Mucosa of descending colon (tissue), 3 donors: ENCODE measurements at regions not wholly inside any gene's neighbourhood (a gene's known extent, or its start where the extent isn't known, plus 50 kb on each side); places are given as distances from the start of the nearest gene placed in this dataset.

Experiments
- ATAC-seq: fragments of 200-7000 bp; cut with Tn5 transposase; one replicate; pipeline ENCODE4 v1.9.1; 2020; ENCODE audit warnings: mild to moderate bottlenecking, moderate library complexity
- DNase-seq, 3 donors: peaks; one replicate each; pipeline ENCODE4 v3.0.0-alpha.2; 2020
- H3K36me3 ChIP-seq: fragments of 200-600 bp; one replicate; pipeline ENCODE4 v1.8.0; 2021; ENCODE audit warnings: low read depth, mild to moderate bottlenecking
- H3K4me1 ChIP-seq: fragments of 200-600 bp; one replicate; pipeline ENCODE4 v1.8.0; 2021; ENCODE audit warnings: low read depth, mild to moderate bottlenecking
- H3K4me3 ChIP-seq: fragments of 200-600 bp; one replicate; pipeline ENCODE4 v1.8.0; 2021; ENCODE audit warnings: mild to moderate bottlenecking
- H3K9me3 ChIP-seq: fragments of 200-600 bp; one replicate; pipeline ENCODE4 v1.8.0; 2021; ENCODE audit warnings: mild to moderate bottlenecking
- intact Hi-C, 2 donors: fragments of 100-400 bp; cut with DNase I in 1 of 2; cut with micrococcal nuclease in 1 of 2; formaldehyde crosslinking; loops; one replicate each; pipeline versions ENCODE4 v1.11.0 to v1.11.1; 2022; cut with DNase I, micrococcal nuclease
- TF ChIP-seq, protein P1 (sequence below): fragments of 200-600 bp; IDR thresholded peaks from one replicate; pipeline ENCODE4 v1.8.0; 2022; ENCODE audit warnings: antibody characterized with exemption, mild to moderate bottlenecking
- donor health status: DM: no; HTN: no; CAD: no; lungs with moderate emphysema.
- donor health status: DM: no; HTN: no; CAD: no.
- donor health status: DM: no; HTN: yes; CAD: no.

GRCh38 chr3:177516158-177517011 is 319.1 kb upstream of the TBL1XR1 start:
- Histone ChIP-seq H3K4me3 (no peak overlapping the region), H3K9me3 (no peaks in the 10 kb centered on the region), H3K36me3 (no peaks in the 10 kb centered on the region), H3K4me1 (no peaks in the 10 kb centered on the region)
- intact Hi-C loops: no loop called here
- TF ChIP-seq, protein P1, sequence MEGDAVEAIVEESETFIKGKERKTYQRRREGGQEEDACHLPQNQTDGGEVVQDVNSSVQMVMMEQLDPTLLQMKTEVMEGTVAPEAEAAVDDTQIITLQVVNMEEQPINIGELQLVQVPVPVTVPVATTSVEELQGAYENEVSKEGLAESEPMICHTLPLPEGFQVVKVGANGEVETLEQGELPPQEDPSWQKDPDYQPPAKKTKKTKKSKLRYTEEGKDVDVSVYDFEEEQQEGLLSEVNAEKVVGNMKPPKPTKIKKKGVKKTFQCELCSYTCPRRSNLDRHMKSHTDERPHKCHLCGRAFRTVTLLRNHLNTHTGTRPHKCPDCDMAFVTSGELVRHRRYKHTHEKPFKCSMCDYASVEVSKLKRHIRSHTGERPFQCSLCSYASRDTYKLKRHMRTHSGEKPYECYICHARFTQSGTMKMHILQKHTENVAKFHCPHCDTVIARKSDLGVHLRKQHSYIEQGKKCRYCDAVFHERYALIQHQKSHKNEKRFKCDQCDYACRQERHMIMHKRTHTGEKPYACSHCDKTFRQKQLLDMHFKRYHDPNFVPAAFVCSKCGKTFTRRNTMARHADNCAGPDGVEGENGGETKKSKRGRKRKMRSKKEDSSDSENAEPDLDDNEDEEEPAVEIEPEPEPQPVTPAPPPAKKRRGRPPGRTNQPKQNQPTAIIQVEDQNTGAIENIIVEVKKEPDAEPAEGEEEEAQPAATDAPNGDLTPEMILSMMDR: no peak
- no peak for ATAC-seq
- DNase-seq: no peak

DNA sequence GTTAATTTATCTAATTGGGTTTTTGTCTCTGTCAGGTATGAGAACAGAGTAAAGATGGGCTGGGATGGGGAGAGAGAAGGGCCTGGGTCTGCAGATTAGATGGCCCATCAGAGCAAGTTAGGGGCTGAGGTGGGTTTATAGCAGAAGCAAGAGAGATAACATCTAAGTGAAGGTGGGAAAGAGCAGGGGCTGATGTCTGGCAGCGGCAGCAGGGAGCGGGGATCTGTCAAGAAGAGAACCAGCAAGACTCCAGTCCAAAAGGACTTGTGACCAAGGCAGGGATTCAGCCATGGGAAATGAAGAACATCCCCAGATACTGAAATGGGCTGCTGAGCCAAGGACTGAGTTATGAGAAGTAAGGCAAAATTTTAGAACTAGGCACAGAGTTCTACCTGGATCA is 320.6 kb upstream of the TBL1XR1 start:
- no peak for DNase-seq
- TF ChIP-seq, protein P1: no peak
- no peaks in the 10 kb centered on the region for H3K9me3 ChIP-seq
- ATAC-seq: no peak
- H3K4me3 ChIP-seq: no peak overlapping the region
- no peaks in the 10 kb centered on the region for H3K36me3 ChIP-seq
- intact Hi-C loops: no loop called here
- H3K4me1 ChIP-seq: no peaks in the 10 kb centered on the region

DNA sequence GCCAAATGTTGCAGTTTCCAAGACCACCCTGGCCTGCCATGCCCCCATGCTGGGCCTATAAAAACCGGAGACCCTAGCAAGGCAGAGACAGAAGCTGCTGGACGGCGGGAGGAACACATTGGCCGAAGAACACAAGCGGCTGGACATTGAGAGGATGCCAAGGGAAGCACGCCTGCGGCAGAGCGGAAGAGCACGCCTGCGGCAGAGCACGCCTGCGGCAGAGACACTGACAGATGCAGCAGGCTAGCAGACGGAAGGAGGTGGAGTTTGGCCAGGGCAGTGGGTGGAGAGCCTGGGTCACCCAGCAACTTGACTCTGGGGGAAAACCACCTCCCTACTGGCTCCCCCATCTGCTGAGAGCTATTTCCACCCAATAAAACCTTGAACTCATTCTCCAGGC is 322.3 kb upstream of the TBL1XR1 start:
- TF ChIP-seq, protein P1: no peak
- Histone ChIP-seq H3K4me3 (no peak overlapping the region), H3K36me3 (no peaks in the 10 kb centered on the region), H3K9me3 (no peaks in the 10 kb centered on the region), H3K4me1 (no peaks in the 10 kb centered on the region)
- intact Hi-C loops: no loop called here
- DNase-seq (no peak), ATAC-seq (no peak)

GRCh38 chr3:177521305-177521704 is 324.0 kb upstream of the TBL1XR1 start:
- intact Hi-C loops: no loop called here
- TF ChIP-seq, protein P1: no peak
- Histone ChIP-seq H3K4me1 (no peaks in the 10 kb centered on the region), H3K9me3 (no peaks in the 10 kb centered on the region), H3K4me3 (no peak overlapping the region), H3K36me3 (no peaks in the 10 kb centered on the region)
- ATAC-seq: peak; percentile 77
- peak; percentile 67 to 72 (median 71) for DNase-seq

DNA sequence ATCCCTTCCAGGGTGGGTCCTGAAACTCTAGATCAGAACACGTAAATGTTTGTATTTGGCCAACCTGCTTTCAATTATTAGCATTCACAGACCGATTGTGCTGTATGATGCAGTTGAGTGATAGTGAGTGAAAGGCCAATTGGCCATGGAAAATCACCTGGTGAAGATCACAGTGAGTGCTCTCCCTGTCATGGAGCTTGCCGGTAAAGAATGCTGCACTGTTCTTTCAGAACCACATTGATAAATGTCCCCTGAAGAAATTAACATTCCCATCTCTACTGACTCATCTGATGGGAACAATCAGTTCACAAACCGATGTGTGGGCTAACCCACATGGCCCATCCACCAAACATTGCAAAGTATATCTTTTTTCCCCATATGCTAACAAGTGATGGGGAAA is 324.8 kb upstream of the TBL1XR1 start:
- Histone ChIP-seq H3K36me3 (no peaks in the 10 kb centered on the region), H3K4me1 (no peaks in the 10 kb centered on the region), H3K9me3 (no peaks in the 10 kb centered on the region), H3K4me3 (no peak overlapping the region)
- no peak for ATAC-seq
- DNase-seq: no peak
- TF ChIP-seq, protein P1: no peak
- intact Hi-C loops: no loop called here
